ENCODE measurements at regions not wholly inside any gene's neighbourhood (a gene's known extent, or its start where the extent isn't known, plus 50 kb on each side); places are given as distances from the start of the nearest gene placed in this dataset.

DNA sequence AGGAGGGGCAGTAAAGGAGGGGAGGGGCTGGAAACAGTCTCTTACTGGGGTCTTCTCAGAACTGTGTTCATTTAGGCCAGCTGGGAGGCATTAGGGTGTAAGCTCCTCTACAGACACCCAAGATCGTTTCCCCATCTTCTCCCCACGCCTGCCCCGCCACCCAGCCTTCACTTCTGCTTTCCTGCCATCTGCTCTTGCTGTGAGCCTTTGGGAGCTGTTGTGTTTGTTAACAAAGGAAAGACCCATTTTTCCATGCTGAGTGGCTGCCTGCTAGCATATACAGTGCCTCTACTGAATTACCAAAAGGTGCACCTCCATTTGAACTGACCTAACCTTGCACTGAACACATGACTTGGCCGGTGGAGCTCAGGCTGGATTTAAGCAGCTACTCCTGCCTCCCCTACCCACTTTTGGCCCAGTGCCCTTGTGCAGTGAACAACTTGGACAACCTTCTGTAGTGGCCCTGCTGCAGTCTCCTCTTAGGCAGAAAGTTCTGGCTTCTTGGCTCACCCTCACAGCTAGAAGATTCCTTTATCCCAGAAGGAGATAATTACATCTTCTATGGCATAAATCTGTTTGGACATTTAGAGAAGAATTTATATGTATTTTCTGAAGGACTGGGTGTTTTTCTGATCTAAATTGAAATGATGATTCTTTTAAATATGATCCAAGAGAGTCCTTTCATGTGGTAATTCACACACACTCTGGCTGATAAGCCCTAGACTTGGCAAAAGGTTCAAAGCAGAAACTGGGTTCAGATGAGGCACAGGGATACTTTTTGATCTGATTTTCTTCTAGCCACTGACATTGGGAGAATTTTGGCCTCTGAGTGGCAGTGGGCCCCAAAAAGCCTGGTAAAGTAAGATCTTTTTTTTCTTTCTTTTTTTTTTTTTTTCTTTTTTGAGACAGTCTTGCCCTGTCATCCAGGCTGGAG, 81.9 kb upstream of the HNF1B start:
- Histone ChIP-seq H3K9me1 (replicated peaks; ENCODE audit: control insufficient read depth, extremely low read depth, insufficient read depth, low read length) (no peaks in the 10 kb centered on the region), H3K27ac (ENCODE audit: insufficient read depth, low read depth, low read length) (no peak overlapping the region), H3K9me3 (replicated peaks; ENCODE audit: control insufficient read depth, insufficient read depth, low read length) (no peaks in the 10 kb centered on the region), H3K9ac (replicated peaks; ENCODE audit: extremely low read depth, insufficient read depth, low read length) (no peak overlapping the region), H3K4me2 (ENCODE audit: insufficient read depth, low read length) (no peak overlapping the region), H3K79me2 (ENCODE audit: control insufficient read depth, insufficient read depth, low read length) (no peaks in the 10 kb centered on the region), H3K4me3 (replicated peaks in 1 of 3; ENCODE audit: insufficient read depth in 1 of 3, low read depth in 1 of 3, low read length in 3 of 3) (no peak overlapping the region), H4K20me1 (replicated peaks; ENCODE audit: control insufficient read depth, extremely low read depth, insufficient read depth, low read length) (no peaks in the 10 kb centered on the region), H2AFZ (ENCODE audit: low read depth, low read length) (no peak overlapping the region), H3K36me3 (ENCODE audit: control insufficient read depth in 2 of 2, extremely low read depth in 1 of 2, insufficient read depth in 2 of 2, low read length in 2 of 2) (no peaks in the 10 kb centered on the region), H3K27me3 (ENCODE audit: control insufficient read depth in 2 of 2, insufficient read depth in 2 of 2, low read length in 2 of 2) (peaks cover 0 to 3% of the 10 kb centered on the region in 2 experiments), H3K4me1 (ENCODE audit: control insufficient read depth, extremely low read depth, insufficient read depth, low read length) (peaks cover 27% of the 10 kb centered on the region)
- intact Hi-C loops (cut with micrococcal nuclease): no loop called here
- TF ChIP-seq, protein P1, sequence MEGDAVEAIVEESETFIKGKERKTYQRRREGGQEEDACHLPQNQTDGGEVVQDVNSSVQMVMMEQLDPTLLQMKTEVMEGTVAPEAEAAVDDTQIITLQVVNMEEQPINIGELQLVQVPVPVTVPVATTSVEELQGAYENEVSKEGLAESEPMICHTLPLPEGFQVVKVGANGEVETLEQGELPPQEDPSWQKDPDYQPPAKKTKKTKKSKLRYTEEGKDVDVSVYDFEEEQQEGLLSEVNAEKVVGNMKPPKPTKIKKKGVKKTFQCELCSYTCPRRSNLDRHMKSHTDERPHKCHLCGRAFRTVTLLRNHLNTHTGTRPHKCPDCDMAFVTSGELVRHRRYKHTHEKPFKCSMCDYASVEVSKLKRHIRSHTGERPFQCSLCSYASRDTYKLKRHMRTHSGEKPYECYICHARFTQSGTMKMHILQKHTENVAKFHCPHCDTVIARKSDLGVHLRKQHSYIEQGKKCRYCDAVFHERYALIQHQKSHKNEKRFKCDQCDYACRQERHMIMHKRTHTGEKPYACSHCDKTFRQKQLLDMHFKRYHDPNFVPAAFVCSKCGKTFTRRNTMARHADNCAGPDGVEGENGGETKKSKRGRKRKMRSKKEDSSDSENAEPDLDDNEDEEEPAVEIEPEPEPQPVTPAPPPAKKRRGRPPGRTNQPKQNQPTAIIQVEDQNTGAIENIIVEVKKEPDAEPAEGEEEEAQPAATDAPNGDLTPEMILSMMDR (IDR thresholded peaks at IDR 0.05; ENCODE audit: extremely low read depth in 1 of 2, insufficient read depth in 1 of 2, low read depth in 1 of 2, low read length in 2 of 2): no peak
- no peak for TF ChIP-seq MYC (IDR thresholded peaks at IDR 0.05; ENCODE audit: low read depth, low read length)
- TF ChIP-seq MAX (IDR thresholded peaks at IDR 0.05; ENCODE audit: insufficient read depth, insufficient read length): no peak
- TF ChIP-seq EZH2 (IDR thresholded peaks at IDR 0.05; ENCODE audit: borderline replicate concordance, low read depth, low read length, severe bottlenecking): no peak
- TF ChIP-seq POLR2AphosphoS5 (IDR thresholded peaks at IDR 0.05; ENCODE audit: insufficient read depth, low read depth, low read length): no peak
- no peak for TF ChIP-seq JUN (IDR thresholded peaks at IDR 0.05; ENCODE audit: borderline replicate concordance, insufficient read depth, insufficient read length, low read depth)
- no peak for TF ChIP-seq FOS (IDR thresholded peaks at IDR 0.05; ENCODE audit: borderline replicate concordance, insufficient read depth, low read length)
- DNase-seq (ENCODE audit: low read depth, low spot score): no peak
- dilution Hi-C loops (cut with MboI; ENCODE audit: extremely low pct_ligation_motif_present, low sequenced_read_pairs): no loop called here
- ChIA-PET CTCF (interaction anchor here (1.0 to 2.7 kb wide), 2 partner anchors 11 to 18 kb away, joined by 3 to 14 read pairs; no protein-coding TSS in a partner anchor), POLR2A (interaction anchor here (0.9 kb wide), 1 partner anchor 255 kb away, joined by 3 read pairs; no protein-coding TSS in a partner anchor)
- no peak for FAIRE-seq
- BruUV-seq (replicated peaks): no TSS peak

All from endothelial cell of umbilical vein (primary cell).